Heart right ventricle (tissue), 16 donors: ENCODE measurements at regions not wholly inside any gene's neighbourhood (a gene's known extent, or its start where the extent isn't known, plus 50 kb on each side); places are given as distances from the start of the nearest gene placed in this dataset.

ENCODE experiments used
- ATAC-seq, 8 donors: fragments of 200-7000 bp; cut with Tn5 transposase; one replicate each; pipeline ENCODE4 v1.9.1; 2020; ENCODE audit warnings: mild to moderate bottlenecking in 8 of 8, moderate library complexity in 8 of 8, moderate number of reproducible peaks in 1 of 8
- DNase-seq, 2 donors: peaks; one replicate each; pipeline ENCODE4 v3.0.0-alpha.2; 2020
- H3K27ac ChIP-seq, 10 donors: fragments of 200-600 bp; sonication (generic) in 2 of 10; one replicate each; pipeline versions ENCODE4 v1.5.0 to v1.8.0; 2020 to 2022; ENCODE audit warnings: mild to moderate bottlenecking in 3 of 10
- H3K27me3 ChIP-seq, 7 donors: fragments of 200-600 bp; one replicate each; pipeline ENCODE4 v1.8.0; 2021 to 2022; ENCODE audit warnings: mild to moderate bottlenecking in 2 of 7
- H3K36me3 ChIP-seq, 9 donors: fragments of 200-600 bp; sonication (generic) in 1 of 9; one replicate each; pipeline versions ENCODE4 v1.5.0 to v1.8.0; 2020 to 2022; ENCODE audit warnings: mild to moderate bottlenecking in 2 of 9
- H3K4me1 ChIP-seq, 9 donors: fragments of 200-600 bp; sonication (generic) in 1 of 9; one replicate each; pipeline versions ENCODE4 v1.5.0 to v1.8.0; 2020 to 2022; ENCODE audit warnings: mild to moderate bottlenecking in 4 of 9
- H3K4me3 ChIP-seq, 10 donors: fragments of 200-600 bp; sonication (generic) in 2 of 10; one replicate each; pipeline versions ENCODE4 v1.5.0 to v1.8.0; 2020 to 2022; ENCODE audit warnings: mild to moderate bottlenecking in 7 of 10, moderate library complexity in 2 of 10
- H3K9me3 ChIP-seq, 11 donors: fragments of 200-600 bp in 10 of 11; sonication (generic) in 2 of 11; one replicate each; pipeline versions ENCODE4 v1.5.0 to v1.8.0; 2013 to 2022; ENCODE audit warnings: mild to moderate bottlenecking in 2 of 11, control low read depth in 1 of 11, moderate library complexity in 1 of 11
- WGBS, 2 donors: extraction: QIAGEN DNeasy Blood & Tissue Kit; methylation state at CpG; one replicate each; pipeline ENCODE4 v1.1.7; 2013; ENCODE audit warnings: inconsistent platforms in 1 of 2; 5-methylcytosine and 5-hydroxymethylcytosine counted together
- intact Hi-C, 10 donors: fragments of 100-400 bp; cut with DNase I; formaldehyde crosslinking; loops; one replicate each; pipeline versions ENCODE4 v1.11.1 to v1.14.2; 2022
- TF ChIP-seq, protein P1 (sequence below), 9 donors: fragments of 200-600 bp; sonication (generic) in 2 of 9; IDR thresholded peaks; one replicate each; pipeline versions ENCODE4 v1.5.0 to v1.8.0; 2021 to 2022; ENCODE audit warnings: antibody characterized with exemption in 9 of 9, mild to moderate bottlenecking in 5 of 9, moderate library complexity in 1 of 9
- donor health status: Arrhythmogenic right ventricular cardiomyopathy.
- donor health status: ischemic (EF 13 %, LVEDD 7.1; RV severe dilation, severe dysfunction).
- donor health status: healthy with polysubstance abuse.
- donor health status: DM: no; HTN: yes; CAD: no.
- donor health status: DM: no; HTN: no; CAD: no.
- donor health status: ischemic (EF 25% LVEDD 6.9; RV normal size, moderate dysfunction).
- donor health status: ischemic (EF 25% LVEDD 5.7; RV mildly dilated, moderate dysfunction).
- donor health status: healthy.
- donor health status: DM: yes; HTN: yes; CAD: no.
- donor health status: Ischemic cardiomyopathy.
- donor health status: ischemic (EF 35%, LVEDD 5.7; RV mildly dilated, moderate dysfunction).
- donor health status: nonischemic (EF 11% LVEDD 7.7; RV severe dilation, severe dysfunction).
- donor health status: DM: yes; HTN: yes; CAD: no.
- donor health status: PGD.
- donor health status: ischemic (EF 29% LVEDD 5.4; RV normal size, mild dysfunction).
- donor health status: nonischemic (EF 23%, LVEDD 6.1; RV moderate dilation, normal function).

DNA sequence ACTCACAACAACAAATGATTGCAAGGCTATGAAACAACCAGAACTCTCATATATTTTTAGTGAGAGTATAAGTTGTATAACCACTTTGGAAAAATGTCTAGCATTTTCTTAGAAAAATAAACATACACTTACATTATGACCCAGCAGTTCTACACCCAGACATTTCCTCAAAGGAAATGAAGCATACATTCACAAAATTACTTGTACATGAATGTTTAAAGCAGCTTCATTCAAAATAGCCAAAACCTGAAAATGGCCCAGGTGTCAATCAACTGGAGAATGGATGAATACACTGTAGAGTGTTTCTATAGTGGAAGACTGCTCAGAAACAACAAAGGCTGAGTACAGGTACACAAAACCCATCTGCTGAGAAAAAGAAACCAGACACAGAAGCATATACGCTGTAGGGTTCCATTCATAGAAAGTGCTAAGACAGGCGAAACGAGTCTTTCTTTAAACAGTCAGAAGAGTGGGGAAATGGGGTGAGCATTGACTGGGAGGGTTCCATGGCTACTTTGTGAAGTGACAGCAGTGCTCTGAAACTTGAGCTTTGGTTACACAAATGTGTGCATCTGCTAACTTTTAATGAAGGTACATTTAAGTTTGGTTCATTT is 799.0 kb downstream of the DCDC2C start:
- no peak overlapping the region for H3K4me3 ChIP-seq
- TF ChIP-seq, protein P1, sequence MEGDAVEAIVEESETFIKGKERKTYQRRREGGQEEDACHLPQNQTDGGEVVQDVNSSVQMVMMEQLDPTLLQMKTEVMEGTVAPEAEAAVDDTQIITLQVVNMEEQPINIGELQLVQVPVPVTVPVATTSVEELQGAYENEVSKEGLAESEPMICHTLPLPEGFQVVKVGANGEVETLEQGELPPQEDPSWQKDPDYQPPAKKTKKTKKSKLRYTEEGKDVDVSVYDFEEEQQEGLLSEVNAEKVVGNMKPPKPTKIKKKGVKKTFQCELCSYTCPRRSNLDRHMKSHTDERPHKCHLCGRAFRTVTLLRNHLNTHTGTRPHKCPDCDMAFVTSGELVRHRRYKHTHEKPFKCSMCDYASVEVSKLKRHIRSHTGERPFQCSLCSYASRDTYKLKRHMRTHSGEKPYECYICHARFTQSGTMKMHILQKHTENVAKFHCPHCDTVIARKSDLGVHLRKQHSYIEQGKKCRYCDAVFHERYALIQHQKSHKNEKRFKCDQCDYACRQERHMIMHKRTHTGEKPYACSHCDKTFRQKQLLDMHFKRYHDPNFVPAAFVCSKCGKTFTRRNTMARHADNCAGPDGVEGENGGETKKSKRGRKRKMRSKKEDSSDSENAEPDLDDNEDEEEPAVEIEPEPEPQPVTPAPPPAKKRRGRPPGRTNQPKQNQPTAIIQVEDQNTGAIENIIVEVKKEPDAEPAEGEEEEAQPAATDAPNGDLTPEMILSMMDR (IDR thresholded peaks at IDR 0.05), result no peak
- 90% methylated on average over 3 of the region's 3 CpGs for WGBS, 2 donors
- no peaks in the 10 kb centered on the region for H3K36me3 ChIP-seq
- no peaks in the 10 kb centered on the region for H3K27me3 ChIP-seq
- no peak overlapping the region for H3K27ac ChIP-seq
- H3K4me1 ChIP-seq, result no peaks in the 10 kb centered on the region
- ATAC-seq, result no peak
- peaks cover 0 to 4% (median 0%) of the 10 kb centered on the region in 11 donors for H3K9me3 ChIP-seq
- intact Hi-C loops, result no loop called here
- DNase-seq, result no peak

DNA sequence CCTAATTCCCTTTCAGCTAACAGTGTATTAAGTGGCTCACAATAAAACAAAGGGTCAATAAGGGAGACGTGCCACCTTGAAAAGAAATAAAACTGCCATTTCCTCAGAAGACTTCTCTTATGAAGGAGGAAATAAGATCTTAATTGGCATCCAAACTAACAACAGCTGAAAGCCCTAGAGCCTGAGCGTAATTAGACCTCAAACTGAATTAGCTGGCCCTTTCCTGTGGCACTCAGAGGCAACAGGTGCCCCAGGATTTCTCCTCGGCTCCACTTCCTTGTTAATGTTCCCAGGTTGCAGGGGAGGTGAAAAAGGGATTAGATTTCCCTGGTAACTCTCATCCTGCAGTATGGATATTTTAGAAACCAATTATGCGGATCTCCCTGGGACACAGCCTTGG is 804.3 kb downstream of the DCDC2C start:
- WGBS, 2 donors, result 76 to 77% methylated on average over 4 of the region's 4 CpGs
- H3K4me1 ChIP-seq, result no peaks in the 10 kb centered on the region
- intact Hi-C loops, result no loop called here
- H3K4me3 ChIP-seq, result no peak overlapping the region
- H3K27ac ChIP-seq, result no peak overlapping the region
- H3K9me3 ChIP-seq, result peaks cover 0 to 5% (median 0%) of the 10 kb centered on the region in 11 donors
- DNase-seq (no peak), ATAC-seq (no peak)
- TF ChIP-seq, protein P1 (IDR thresholded peaks at IDR 0.05), result no peak
- no peaks in the 10 kb centered on the region for H3K27me3 ChIP-seq
- no peaks in the 10 kb centered on the region for H3K36me3 ChIP-seq

DNA sequence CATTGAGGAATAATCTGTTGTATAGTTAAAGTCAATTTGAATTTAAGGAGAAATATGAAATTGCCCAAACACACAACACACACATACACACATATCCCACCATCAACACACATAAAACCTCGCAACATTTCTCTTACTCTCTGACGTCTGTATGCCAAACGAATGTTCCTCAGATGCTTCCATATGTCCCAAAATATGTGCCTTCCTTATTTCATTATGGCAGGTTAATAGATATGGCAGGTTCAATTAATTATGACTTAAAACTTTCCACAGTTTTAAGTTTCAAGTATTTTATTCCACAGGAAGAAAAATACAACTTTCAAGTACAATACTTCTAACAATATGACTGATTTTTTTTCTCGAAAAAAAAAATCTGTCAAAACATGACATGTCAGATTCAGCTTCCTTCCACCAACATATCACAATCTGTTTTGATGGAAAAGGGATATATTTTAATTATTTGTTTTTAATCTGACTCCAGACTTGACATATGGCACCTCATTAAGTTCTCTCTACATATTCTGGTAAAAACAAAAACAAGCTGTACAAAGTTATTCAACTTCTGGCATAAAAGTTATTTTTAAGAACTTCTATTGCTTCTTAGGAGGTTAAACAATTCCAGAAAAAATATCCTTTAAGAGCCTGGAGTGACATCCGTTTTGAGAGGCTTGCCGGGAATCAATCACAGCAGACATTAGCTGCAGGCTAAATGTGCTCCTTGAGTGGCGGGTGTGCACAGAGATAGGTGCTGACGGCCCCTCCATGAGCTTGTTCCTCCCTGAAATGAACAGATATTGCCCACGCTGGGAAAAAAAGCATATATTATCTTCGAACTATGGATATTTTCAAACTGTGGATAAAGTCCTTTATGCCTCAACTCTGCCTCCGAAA is 812.7 kb downstream of the DCDC2C start:
- DNase-seq (no peak), ATAC-seq (no peak)
- 47 to 49% methylated on average over 11 of the region's 11 CpGs for WGBS, 2 donors
- Histone ChIP-seq H3K9me3 (no peaks in the 10 kb centered on the region), H3K4me3 (no peak overlapping the region), H3K27me3 (no peaks in the 10 kb centered on the region), H3K4me1 (no peaks in the 10 kb centered on the region), H3K36me3 (no peaks in the 10 kb centered on the region), H3K27ac (no peak overlapping the region)
- intact Hi-C loops, result no loop called here
- TF ChIP-seq, protein P1 (IDR thresholded peaks at IDR 0.05), result no peak

DNA sequence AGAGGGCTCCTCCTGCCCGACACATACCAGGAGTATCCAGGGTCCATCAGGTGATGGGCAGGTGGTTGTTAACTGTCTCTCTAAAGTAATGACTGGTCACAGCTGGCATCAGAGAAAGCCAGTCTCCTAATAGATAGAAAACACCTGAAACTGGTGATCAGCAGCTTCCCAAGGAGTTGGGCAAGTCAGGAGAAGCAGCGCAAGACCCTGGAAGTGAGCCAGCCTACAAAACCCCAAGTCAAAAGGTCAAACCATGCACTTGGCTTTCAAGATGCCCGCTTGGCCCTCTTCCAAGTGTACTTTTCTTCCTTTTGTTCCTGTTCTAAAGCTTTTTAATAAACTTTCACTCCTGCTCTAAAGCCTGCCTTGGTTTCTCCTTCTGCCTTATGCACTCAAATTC is 815.2 kb downstream of the DCDC2C start:
- no peak overlapping the region for H3K27ac ChIP-seq
- ATAC-seq (no peak), DNase-seq (no peak)
- intact Hi-C loops, result no loop called here
- H3K36me3 ChIP-seq, result no peaks in the 10 kb centered on the region
- WGBS, 2 donors, result 83 to 89% methylated on average over 3 of the region's 3 CpGs
- H3K4me3 ChIP-seq, result no peak overlapping the region
- H3K27me3 ChIP-seq, result no peaks in the 10 kb centered on the region
- TF ChIP-seq, protein P1 (IDR thresholded peaks at IDR 0.05), result no peak
- no peaks in the 10 kb centered on the region for H3K4me1 ChIP-seq
- H3K9me3 ChIP-seq, result peaks cover 0 to 3% (median 0%) of the 10 kb centered on the region in 11 donors
